Stimulated activated CD4-positive, alpha-beta T cell treated with anti-CD3 and anti-CD28 coated beads, Interleukin-4, amount 100 ng/mL, for 1 hour (primary cell): ENCODE measurements at regions not wholly inside any gene's neighbourhood (a gene's known extent, or its start where the extent isn't known, plus 50 kb on each side); places are given as distances from the start of the nearest gene placed in this dataset.

ENCODE experiments used
- DNase-seq: peaks from one replicate; pipeline ENCODE4 v3.0.0-alpha.2; 2020

DNA sequence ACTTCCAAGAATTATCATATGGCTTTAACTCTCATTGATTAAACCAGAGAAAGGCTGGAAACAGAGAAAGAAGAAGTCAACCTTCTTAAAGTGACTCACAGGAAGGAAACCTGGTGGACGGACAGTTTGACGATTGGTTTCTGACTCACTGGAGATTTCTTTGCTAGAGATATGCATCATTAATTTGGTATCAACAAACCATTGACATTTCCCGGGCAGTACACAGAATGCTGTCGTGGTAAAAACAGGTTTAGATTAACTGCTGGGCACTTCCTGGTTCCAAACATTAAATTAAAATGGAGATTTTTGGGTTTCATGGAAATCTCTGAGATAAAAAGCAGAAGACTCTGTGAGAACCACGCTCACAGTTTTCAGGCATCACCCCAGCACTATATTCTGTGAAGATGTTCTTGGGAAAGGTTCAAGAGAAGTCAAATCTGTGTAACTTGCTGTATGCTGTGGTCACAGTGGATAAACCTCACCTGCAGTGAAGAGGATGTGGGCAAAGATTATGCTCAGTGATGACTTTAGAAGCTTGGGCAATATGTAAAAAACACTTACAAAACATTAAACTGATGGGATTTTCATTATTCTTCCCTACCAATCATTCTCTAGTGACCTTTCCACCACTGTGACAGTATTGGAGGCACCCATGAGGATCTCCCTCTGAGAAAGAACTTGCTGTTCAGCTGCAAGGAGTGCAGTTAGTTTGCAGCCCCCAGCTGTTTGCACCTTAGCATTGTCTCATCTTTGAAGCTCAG lies 61.1 kb upstream of the CD44 start:
- DNase-seq, result no peak

DNA sequence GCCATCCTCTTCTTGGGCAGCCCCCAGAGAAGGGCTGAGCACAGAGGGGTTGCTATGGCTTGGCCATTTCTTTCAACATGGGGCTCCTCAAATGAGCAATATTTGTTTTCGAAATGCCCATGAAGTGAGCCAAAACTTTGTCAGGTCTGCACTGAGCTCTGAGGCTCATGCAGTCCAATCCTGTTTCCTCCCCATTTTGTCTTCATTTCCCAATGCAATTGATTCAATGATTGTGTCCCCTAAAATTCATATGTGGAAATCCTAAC lies 60.6 kb upstream of the CD44 start:
- no peak for DNase-seq

DNA sequence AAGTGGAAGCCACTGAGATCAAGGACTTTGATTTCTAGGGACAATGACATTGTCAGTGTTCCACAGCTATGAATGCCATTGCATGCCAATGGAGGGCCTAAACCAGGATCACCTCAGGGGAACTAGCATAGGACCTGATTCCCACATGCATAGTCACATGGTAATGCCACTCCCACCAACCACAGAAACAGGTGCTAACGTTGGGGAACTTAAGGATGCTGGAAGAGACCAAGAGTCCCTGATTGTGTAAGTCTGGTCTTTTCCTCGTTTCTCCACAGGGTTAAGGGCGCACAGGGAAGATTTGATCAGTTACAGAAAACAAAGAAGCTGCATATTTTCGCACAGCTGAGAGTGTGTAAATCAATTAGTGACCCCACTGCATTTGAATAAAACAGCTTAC lies 59.4 kb upstream of the CD44 start:
- DNase-seq, result no peak

DNA sequence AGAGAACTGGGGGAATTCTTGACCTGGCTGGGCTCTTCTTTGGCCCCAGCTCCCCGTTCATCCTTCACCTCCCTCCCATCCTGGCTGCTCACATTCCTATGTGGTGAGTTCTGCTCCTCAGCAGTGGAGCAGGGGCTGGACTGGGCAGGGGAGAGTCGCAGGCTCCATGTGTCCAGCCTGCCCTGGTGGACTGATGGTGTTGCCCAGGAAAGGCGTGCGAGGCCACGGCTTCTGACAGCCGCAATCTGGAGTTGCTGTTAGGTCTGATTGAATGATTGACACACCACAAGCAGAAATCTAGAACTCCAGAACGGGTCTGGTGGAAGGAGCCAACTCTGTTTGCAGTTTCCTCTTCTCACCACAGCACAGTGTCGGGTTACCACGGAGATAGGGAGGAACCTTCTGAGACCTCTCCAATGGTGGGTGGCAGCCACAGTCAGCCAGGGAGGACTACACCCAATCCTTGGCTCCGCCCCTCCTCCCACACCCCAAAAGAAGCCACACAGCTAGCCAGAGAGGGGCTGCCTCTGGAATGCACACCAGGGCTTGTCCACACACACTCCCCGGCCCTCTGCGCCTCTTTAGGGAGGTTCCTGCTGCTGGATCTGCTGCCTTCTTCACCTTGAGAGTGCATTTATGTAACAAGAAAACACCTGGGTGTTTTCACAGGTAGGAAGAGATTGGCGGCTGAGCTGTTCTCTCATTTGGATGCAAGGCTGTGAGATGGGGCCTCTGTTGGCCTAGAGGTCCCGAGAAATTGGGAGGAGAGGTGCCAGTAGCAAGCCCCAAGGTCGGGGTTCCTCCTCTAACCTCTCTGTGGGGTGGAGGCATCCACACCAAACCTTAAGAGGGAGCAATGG lies 56.4 kb upstream of the CD44 start:
- peak; percentile 75 for DNase-seq

DNA sequence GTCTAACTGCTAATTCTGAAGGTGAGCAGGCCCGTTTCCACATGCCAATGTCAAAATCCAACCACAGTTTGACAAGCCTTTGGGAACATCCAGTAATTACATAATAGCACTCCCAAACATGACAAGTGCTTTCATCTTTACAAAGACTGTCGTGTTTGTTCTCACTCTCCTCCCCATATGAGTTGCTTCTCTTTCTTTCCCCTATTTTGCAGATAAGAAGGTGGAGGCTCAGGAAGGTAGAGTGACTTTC lies 55.9 kb upstream of the CD44 start:
- DNase-seq, result no peak

DNA sequence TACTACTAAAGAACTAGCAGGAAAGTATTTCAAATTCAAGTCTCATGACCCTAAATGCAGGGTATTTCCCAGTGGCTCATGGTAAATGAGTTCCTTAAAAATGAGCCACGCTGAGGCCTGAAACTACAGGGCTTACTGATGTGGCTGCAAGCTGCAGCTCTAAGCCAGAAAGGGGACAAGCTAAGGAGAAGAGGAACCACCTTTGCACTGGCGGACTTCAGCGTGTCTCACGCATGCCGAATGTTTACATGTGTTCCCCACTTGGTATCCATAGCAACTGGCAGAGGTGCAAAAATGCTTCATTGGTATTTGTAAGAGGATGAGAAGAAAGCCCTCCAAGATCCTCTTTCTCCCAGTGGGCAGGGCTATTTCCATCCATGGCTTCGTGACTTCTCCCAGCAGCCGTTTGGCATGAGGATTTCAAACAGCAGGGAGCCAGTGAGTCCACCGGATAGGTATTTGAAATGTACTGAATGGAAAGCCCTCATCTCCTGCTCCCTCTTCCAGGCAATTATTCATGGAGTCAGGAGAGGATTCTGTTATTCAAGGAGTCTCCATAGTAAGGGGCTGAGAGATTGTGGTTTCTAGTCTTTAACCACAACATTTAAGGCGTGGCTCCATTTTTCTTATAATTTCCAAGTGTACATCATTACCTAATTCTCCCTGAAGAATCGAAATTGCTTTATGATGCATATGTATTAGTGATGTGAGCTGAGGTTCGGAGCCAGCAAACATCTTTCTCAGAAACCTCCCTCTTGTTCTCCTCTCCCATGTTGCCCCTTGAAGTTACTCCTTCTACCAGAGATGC lies 55.3 kb upstream of the CD44 start:
- peak; percentile 54 for DNase-seq

DNA sequence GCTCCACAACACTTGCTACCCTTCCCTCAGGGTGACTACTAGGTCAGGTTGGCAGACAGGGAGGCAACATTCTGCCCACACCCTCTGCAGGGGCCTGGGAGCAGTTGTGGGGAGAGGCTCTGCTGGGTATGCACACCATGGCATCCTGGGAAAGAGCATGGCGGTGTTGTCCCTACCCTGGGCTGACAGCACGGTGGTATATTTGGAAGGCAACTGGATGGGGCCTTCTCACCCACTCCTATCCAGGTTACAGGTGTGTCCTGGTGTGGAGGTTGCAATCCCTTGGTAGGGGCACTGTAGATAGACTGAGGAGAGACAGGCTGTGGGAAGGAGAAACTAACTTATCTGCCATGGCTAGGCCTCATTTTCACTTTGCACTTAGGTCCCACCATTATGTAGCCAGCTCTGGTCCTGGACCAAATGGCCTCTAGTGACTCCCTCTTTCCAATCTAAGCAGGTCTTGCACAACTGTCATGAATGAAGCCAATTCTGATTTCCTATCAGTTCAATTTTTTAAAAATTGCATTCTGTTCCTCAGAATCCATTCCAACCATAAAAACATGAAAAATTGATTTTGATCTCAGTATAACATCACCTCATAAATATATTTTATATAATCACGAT lies 54.0 kb upstream of the CD44 start:
- DNase-seq, result no peak

DNA sequence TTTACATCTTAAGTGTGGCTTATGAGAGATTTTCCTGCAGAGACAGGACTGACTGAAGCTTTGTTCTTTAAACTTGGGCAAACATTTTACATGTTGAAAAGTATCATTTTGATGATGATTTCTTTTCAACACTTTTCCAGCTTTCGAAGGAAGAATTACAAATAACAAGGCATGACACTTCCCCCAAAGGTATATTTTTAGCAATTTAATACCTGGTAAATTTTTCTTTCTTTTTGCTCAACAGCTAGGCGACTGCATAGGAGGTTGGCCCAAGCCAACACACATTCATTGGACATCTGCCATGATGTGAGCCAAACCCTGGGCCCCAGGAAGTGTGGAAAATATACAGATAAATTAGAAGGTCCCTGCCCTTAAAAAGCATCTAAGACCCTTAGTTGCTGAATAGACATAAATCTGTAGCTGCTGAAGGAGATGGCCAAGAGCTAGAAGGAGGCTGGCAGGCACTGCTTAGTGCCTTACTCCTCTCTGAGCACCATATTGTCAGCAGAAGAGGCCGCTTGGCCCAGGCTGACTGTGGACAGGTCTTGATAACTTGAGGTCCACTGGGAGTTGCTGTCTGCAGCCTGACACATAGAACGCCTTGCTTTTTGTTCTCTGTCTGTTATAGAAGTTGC lies 53.3 kb upstream of the CD44 start:
- DNase-seq, result no peak

DNA sequence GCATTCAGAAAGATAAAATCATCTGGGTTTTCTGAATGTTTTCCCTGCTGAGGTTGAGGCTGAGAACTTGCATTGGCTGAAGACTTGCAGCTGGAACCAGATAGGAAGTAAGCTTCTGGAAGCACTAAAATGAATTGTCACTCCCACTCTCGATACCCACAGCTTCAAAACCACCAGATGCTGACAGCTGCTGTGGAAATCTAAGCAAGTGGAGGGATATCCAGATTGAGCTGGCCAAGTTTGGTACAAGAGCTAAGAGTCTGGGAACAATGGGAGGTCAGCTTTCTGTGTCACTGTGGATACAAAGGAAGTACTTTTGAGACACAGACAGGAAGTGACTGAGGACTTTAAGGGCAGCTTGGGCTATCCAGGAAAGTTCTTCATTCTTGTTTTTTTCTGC lies 51.3 kb upstream of the CD44 start:
- no peak for DNase-seq

DNA sequence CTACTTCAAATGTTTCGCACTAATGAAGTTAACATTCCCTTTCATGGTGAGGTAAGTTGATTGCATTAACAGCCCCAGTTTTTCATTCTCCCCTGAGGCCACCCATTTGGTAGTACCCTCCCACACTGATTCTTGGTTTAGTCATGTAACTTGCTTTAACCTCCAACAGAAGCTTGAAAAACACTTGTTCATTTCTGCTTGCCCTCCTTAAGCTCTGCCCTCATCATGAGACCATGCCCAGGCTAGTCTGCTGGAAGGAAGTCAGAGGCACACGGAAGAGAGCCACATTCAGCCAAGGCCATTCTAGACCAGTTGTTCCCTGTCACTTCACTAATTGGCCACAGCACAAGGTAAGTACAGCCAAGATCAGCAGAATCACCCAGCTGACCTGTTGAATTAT lies 50.7 kb upstream of the CD44 start:
- no peak for DNase-seq

DNA sequence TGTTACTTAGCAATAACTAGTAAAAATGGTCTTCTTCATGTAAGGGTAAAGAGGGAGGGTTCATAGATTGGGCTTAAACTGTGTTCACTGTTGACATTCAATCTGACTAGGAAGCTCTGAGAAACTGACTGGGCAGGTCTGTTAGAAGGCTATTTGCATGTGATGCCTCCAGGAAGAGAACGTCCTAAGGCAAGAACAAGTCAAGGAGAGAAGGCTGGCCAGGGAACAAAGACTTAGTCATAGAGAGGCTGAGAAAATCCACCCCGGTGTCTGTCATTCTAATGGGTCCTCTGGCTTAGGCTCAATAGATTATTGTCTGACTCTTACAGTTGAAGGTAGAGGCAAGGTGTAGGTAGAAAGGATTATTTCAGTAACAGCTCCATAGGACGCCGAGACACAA lies 50.3 kb upstream of the CD44 start:
- no peak for DNase-seq
